HCT116 (cell line): ENCODE measurements at regions not wholly inside any gene's neighbourhood (a gene's known extent, or its start where the extent isn't known, plus 50 kb on each side); places are given as distances from the start of the nearest gene placed in this dataset.

Source experiments
- ATAC-seq: fragments of 200-7000 bp; cut with Tn5 transposase; 2 replicates; pipeline ENCODE4 v1.9.1; 2020; ENCODE audit warnings: mild to moderate bottlenecking, moderate library complexity
- BruUV-seq: library from RNA; stranded (reverse); fragments of 400-500 nt; replicated peaks from 2 replicates; lab custom pipeline; 2021; lab: Mats Ljungman, UMichigan
- CTCF ChIA-PET: fragments of 300-600 bp; sonication (Branson Sonifier 250); formaldehyde crosslinking; loops from one replicate; lab custom pipeline; 2021; ENCODE audit warnings: antibody characterized with exemption; lab: Charles Lee
- POLR2A ChIA-PET: fragments of 300-600, 350-600 bp; sonication (Branson Sonifier 250); formaldehyde crosslinking; loops from one replicate; lab custom pipeline; 2021; ENCODE audit warnings: antibody characterized with exemption; lab: Charles Lee
- RAD21 ChIA-PET, 2 experiments: fragments of 300-600 bp; sonication (Branson Sonifier 250); formaldehyde crosslinking; loops; one replicate each; lab custom pipeline; 2023; ENCODE audit warnings: low total read pairs in 2 of 2; ENCODE audit not compliant: uncharacterized antibody in 2 of 2, unreplicated experiment in 2 of 2, low non-redundant PET in 1 of 2; lab: Charles Lee
- DNase-seq: peaks from one replicate; pipeline ENCODE4 v3.0.0-alpha.2; 2010; ENCODE audit warnings: low read depth, low spot score
- H2AFZ ChIP-seq: fragments of 200-600 bp; shearing (Covaris generic), sonication (generic); 2 replicates; pipeline ENCODE4 v1.6.1; 2017; ENCODE audit warnings: low read depth, mixed run types, mixed read lengths, antibody characterized with exemption, low read length; ENCODE audit not compliant: poor library complexity, severe bottlenecking
- H3K27ac ChIP-seq: 2 replicates; pipeline ENCODE4 v1.5.1; 2012; ENCODE audit warnings: low read depth, low read length
- H3K27me3 ChIP-seq: fragments of 200-600 bp; sonication (generic); 2 replicates; pipeline ENCODE4 v1.6.1; 2016; ENCODE audit warnings: mixed run types, low read length, mixed read lengths; ENCODE audit not compliant: insufficient read depth
- H3K36me3 ChIP-seq, 2 experiments: fragments of 200-500 bp in 1 of 2; fragments of 200-600 bp in 1 of 2; sonication (Bioruptor generic) in 1 of 2; sonication (generic) in 1 of 2; 2 replicates each; pipeline versions ENCODE4 v1.5.1 to v1.6.1; 2014 to 2016; ENCODE audit warnings: low read length in 2 of 2, inconsistent platforms in 1 of 2, mixed read lengths in 1 of 2, mixed run types in 1 of 2; ENCODE audit not compliant: insufficient read depth in 2 of 2, control insufficient read depth in 1 of 2
- H3K4me1 ChIP-seq, 2 experiments: fragments of 200-600 bp in 1 of 2; sonication (generic) in 1 of 2; 2 replicates each; pipeline versions ENCODE4 v1.5.1 to v1.6.1; 2012 to 2017; ENCODE audit warnings: low read length in 2 of 2, inconsistent platforms in 1 of 2, mild to moderate bottlenecking in 1 of 2, mixed read lengths in 1 of 2, mixed run types in 1 of 2, moderate library complexity in 1 of 2; ENCODE audit not compliant: insufficient read depth in 2 of 2, control insufficient read depth in 1 of 2
- H3K4me2 ChIP-seq: fragments of 200-600 bp; sonication (generic); 2 replicates; pipeline ENCODE4 v1.6.1; 2017; ENCODE audit warnings: mixed run types, low read length, mixed read lengths
- H3K4me3 ChIP-seq, 2 experiments: fragments of 200-600 bp in 1 of 2; sonication (generic) in 1 of 2; replicated peaks in 1 of 2; 2 replicates each; pipeline ENCODE4 v1.5.1; 2011 to 2016; ENCODE audit warnings: low read length in 2 of 2, control low read depth in 1 of 2, low read depth in 1 of 2, mild to moderate bottlenecking in 1 of 2, mixed read lengths in 1 of 2, mixed run types in 1 of 2
- H3K79me2 ChIP-seq: fragments of 200-600 bp; sonication (generic); 2 replicates; pipeline ENCODE4 v1.6.1; 2017; ENCODE audit warnings: mild to moderate bottlenecking, mixed run types, low read length, moderate library complexity, mixed read lengths; ENCODE audit not compliant: insufficient read depth
- H3K9ac ChIP-seq: fragments of 200-600 bp; sonication (generic); 2 replicates; pipeline ENCODE4 v1.6.1; 2016; ENCODE audit warnings: low read length, mixed read lengths
- H3K9me2 ChIP-seq: fragments of 200-600 bp; sonication (generic), shearing (Covaris generic); 2 replicates; pipeline ENCODE4 v1.6.1; 2017; ENCODE audit warnings: mixed run types, mild to moderate bottlenecking, moderate library complexity; ENCODE audit not compliant: insufficient read depth
- H3K9me3 ChIP-seq, 2 experiments: fragments of 200-500 bp in 1 of 2; fragments of 200-600 bp in 1 of 2; sonication (Bioruptor generic) in 1 of 2; sonication (generic) in 1 of 2; 2 replicates each; pipeline ENCODE4 v1.6.1; 2014 to 2017; ENCODE audit warnings: low read length in 2 of 2, mixed read lengths in 2 of 2, inconsistent platforms in 1 of 2, low read depth in 1 of 2, mild to moderate bottlenecking in 1 of 2, mixed run types in 1 of 2, moderate library complexity in 1 of 2; ENCODE audit not compliant: control insufficient read depth in 1 of 2, insufficient read depth in 1 of 2
- H4K20me1 ChIP-seq: fragments of 200-600 bp; sonication (generic), shearing (Covaris generic); 2 replicates; pipeline ENCODE4 v1.6.1; 2017; ENCODE audit warnings: mixed run types, mild to moderate bottlenecking, moderate library complexity; ENCODE audit not compliant: insufficient read depth
- CEBPB ChIP-seq: IDR thresholded peaks from 2 replicates; pipeline ENCODE4 v1.6.1; 2012; ENCODE audit warnings: low read depth
- ELF1 ChIP-seq: IDR thresholded peaks from 2 replicates; pipeline ENCODE4 v1.6.1; 2012; ENCODE audit warnings: low read depth, borderline replicate concordance
- EZH2 ChIP-seq: fragments of 200-600 bp; sonication (generic); IDR thresholded peaks from 2 replicates; pipeline ENCODE4 v1.6.1; 2017; ENCODE audit warnings: antibody characterized with exemption, mixed run types
- JUND ChIP-seq: IDR thresholded peaks from 2 replicates; pipeline ENCODE4 v1.6.1; 2012
- POLR2A ChIP-seq: IDR thresholded peaks from 2 replicates; pipeline ENCODE4 v1.7.0; 2011; ENCODE audit warnings: borderline replicate concordance; ENCODE audit not compliant: insufficient read depth, insufficient read length; ENCODE audit errors: extremely low read depth
- POLR2AphosphoS5 ChIP-seq: IDR thresholded peaks from 2 replicates; pipeline ENCODE4 v1.6.1; 2011; ENCODE audit warnings: mild to moderate bottlenecking, low read depth, low read length, moderate library complexity
- RAD21 ChIP-seq: IDR thresholded peaks from 2 replicates; pipeline ENCODE4 v1.6.1; 2012; ENCODE audit warnings: low read depth, mild to moderate bottlenecking
- SP1 ChIP-seq: IDR thresholded peaks from 2 replicates; pipeline ENCODE4 v1.6.1; 2012; ENCODE audit warnings: low read depth
- TCF7L2 ChIP-seq: IDR thresholded peaks from 2 replicates; pipeline ENCODE4 v1.7.0; 2011; ENCODE audit warnings: borderline replicate concordance, inconsistent platforms; ENCODE audit not compliant: insufficient read depth, insufficient read length; ENCODE audit errors: extremely low read depth
- ZFX ChIP-seq: fragments of 450-650 bp; IDR thresholded peaks from 2 replicates; pipeline ENCODE4 v1.6.1; 2017
- ZNF274 ChIP-seq: fragments of 200-500 bp; sonication (Bioruptor generic); IDR thresholded peaks from 2 replicates; pipeline ENCODE4 v1.6.1; 2014; ENCODE audit warnings: mild to moderate bottlenecking, low read depth, low read length, inconsistent platforms
- intact Hi-C: fragments of 100-400 bp; cut with micrococcal nuclease; formaldehyde crosslinking; loops from 2 replicates; pipeline ENCODE4 v1.10.0; 2022
- TF ChIP-seq, protein P1 (sequence below): IDR thresholded peaks from 2 replicates; pipeline ENCODE4 v1.6.1; 2011; ENCODE audit warnings: mild to moderate bottlenecking, low read length, moderate library complexity; ENCODE audit not compliant: insufficient replicate concordance; ENCODE audit errors: extremely low read depth
- TF ChIP-seq, protein P2 (sequence below): IDR thresholded peaks from 2 replicates; pipeline ENCODE4 v1.6.1; 2012
- TF ChIP-seq, protein P3 (sequence below): IDR thresholded peaks from 2 replicates; pipeline ENCODE4 v1.6.1; 2012; ENCODE audit warnings: low read depth
- TF ChIP-seq, protein P4 (sequence below), 3 experiments: fragments of 200-600 bp in 1 of 3; sonication (generic) in 1 of 3; IDR thresholded peaks in 2 of 3; conservative IDR thresholded peaks in 1 of 3; 2 replicates each; pipeline ENCODE4 v1.5.1; 2012 to 2017; ENCODE audit warnings: low read depth in 2 of 3, low read length in 2 of 3, antibody characterized with exemption in 1 of 3, borderline replicate concordance in 1 of 3, control low read depth in 1 of 3, mild to moderate bottlenecking in 1 of 3, mixed read lengths in 1 of 3, mixed run types in 1 of 3, moderate library complexity in 1 of 3; ENCODE audit not compliant: insufficient read depth in 1 of 3

DNA sequence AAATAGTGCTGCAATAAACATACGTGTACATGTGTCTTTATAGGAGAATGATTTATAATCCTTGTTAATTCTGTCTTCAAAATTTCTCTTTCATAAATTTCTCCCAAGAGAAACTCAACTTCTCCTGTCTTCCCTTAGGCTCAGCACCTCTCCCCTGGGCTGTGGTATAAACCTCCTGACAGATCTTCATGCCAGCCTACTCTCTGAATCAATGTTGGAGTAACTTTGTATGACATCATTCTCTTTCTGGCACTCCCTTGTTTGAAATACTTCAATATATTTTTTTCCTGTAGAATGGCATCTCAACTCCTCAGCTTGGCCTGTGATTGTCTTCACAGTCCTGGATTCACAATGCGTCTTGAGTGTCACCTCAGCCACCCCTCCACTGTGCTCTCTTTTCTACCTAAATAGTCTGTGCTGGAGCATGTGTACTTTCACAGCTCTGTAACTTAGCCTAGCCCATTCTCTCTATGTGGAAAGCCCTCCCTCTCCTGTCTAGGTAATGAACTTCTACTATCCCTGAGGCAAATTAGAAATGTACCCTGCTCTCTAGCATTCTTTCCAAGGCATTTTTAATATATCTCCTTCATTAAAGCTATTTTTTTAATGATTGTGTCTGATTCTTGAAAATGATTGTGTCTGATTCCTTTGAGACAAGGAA lies 649.9 kb upstream of the FANCL start:
- no peaks in the 10 kb centered on the region for H3K4me1 ChIP-seq
- ChIA-PET POLR2A (no interaction called here), CTCF (no interaction called here), RAD21 (no interaction called here)
- no peak overlapping the region for H2AFZ ChIP-seq
- no peak for DNase-seq
- H3K9me3 ChIP-seq: no peaks in the 10 kb centered on the region
- H3K4me2 ChIP-seq: no peak overlapping the region
- no peaks in the 10 kb centered on the region for H3K36me3 ChIP-seq
- no peak overlapping the region for H3K4me3 ChIP-seq
- no peak overlapping the region for H3K9ac ChIP-seq
- intact Hi-C loops: no loop called here
- H3K27ac ChIP-seq: no peak overlapping the region
- BruUV-seq: no TSS peak
- no peak for ATAC-seq
- H3K27me3 ChIP-seq: peaks cover 25% of the 10 kb centered on the region
- no peaks in the 10 kb centered on the region for H3K9me2 ChIP-seq
- no peaks in the 10 kb centered on the region for H4K20me1 ChIP-seq
- H3K79me2 ChIP-seq: no peaks in the 10 kb centered on the region
- TF ChIP-seq, protein P1, sequence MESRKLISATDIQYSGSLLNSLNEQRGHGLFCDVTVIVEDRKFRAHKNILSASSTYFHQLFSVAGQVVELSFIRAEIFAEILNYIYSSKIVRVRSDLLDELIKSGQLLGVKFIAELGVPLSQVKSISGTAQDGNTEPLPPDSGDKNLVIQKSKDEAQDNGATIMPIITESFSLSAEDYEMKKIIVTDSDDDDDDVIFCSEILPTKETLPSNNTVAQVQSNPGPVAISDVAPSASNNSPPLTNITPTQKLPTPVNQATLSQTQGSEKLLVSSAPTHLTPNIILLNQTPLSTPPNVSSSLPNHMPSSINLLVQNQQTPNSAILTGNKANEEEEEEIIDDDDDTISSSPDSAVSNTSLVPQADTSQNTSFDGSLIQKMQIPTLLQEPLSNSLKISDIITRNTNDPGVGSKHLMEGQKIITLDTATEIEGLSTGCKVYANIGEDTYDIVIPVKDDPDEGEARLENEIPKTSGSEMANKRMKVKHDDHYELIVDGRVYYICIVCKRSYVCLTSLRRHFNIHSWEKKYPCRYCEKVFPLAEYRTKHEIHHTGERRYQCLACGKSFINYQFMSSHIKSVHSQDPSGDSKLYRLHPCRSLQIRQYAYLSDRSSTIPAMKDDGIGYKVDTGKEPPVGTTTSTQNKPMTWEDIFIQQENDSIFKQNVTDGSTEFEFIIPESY: no peak
- TF ChIP-seq, protein P2, sequence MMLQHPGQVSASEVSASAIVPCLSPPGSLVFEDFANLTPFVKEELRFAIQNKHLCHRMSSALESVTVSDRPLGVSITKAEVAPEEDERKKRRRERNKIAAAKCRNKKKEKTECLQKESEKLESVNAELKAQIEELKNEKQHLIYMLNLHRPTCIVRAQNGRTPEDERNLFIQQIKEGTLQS: no peak
- TF ChIP-seq EZH2 (no peak), RAD21 (no peak), SP1 (no peak), TCF7L2 (no peak), ZFX (no peak), POLR2AphosphoS5 (no peak), ZNF274 (no peak), POLR2A (no peak), ELF1 (no peak), CEBPB (no peak), JUND (no peak)
- TF ChIP-seq, protein P3, sequence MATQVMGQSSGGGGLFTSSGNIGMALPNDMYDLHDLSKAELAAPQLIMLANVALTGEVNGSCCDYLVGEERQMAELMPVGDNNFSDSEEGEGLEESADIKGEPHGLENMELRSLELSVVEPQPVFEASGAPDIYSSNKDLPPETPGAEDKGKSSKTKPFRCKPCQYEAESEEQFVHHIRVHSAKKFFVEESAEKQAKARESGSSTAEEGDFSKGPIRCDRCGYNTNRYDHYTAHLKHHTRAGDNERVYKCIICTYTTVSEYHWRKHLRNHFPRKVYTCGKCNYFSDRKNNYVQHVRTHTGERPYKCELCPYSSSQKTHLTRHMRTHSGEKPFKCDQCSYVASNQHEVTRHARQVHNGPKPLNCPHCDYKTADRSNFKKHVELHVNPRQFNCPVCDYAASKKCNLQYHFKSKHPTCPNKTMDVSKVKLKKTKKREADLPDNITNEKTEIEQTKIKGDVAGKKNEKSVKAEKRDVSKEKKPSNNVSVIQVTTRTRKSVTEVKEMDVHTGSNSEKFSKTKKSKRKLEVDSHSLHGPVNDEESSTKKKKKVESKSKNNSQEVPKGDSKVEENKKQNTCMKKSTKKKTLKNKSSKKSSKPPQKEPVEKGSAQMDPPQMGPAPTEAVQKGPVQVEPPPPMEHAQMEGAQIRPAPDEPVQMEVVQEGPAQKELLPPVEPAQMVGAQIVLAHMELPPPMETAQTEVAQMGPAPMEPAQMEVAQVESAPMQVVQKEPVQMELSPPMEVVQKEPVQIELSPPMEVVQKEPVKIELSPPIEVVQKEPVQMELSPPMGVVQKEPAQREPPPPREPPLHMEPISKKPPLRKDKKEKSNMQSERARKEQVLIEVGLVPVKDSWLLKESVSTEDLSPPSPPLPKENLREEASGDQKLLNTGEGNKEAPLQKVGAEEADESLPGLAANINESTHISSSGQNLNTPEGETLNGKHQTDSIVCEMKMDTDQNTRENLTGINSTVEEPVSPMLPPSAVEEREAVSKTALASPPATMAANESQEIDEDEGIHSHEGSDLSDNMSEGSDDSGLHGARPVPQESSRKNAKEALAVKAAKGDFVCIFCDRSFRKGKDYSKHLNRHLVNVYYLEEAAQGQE: no peak
- TF ChIP-seq, protein P4, sequence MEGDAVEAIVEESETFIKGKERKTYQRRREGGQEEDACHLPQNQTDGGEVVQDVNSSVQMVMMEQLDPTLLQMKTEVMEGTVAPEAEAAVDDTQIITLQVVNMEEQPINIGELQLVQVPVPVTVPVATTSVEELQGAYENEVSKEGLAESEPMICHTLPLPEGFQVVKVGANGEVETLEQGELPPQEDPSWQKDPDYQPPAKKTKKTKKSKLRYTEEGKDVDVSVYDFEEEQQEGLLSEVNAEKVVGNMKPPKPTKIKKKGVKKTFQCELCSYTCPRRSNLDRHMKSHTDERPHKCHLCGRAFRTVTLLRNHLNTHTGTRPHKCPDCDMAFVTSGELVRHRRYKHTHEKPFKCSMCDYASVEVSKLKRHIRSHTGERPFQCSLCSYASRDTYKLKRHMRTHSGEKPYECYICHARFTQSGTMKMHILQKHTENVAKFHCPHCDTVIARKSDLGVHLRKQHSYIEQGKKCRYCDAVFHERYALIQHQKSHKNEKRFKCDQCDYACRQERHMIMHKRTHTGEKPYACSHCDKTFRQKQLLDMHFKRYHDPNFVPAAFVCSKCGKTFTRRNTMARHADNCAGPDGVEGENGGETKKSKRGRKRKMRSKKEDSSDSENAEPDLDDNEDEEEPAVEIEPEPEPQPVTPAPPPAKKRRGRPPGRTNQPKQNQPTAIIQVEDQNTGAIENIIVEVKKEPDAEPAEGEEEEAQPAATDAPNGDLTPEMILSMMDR (IDR thresholded peaks at IDR 0.05 in 2 of 3, conservative IDR thresholded peaks at IDR 0.05 in 1 of 3; ENCODE audit: borderline replicate concordance in 1 of 3, insufficient read depth in 1 of 3, low read depth in 2 of 3, low read length in 2 of 3): no peak
